Esophagus mucosa (tissue), 1 donor: ENCODE measurements at regions not wholly inside any gene's neighbourhood (a gene's known extent, or its start where the extent isn't known, plus 50 kb on each side); places are given as distances from the start of the nearest gene placed in this dataset.
"Not testable (repeated sequence)": the region's sequence is repeated elsewhere in the genome, so short reads cannot be mapped to it uniquely, and the experiment has no call there.

ENCODE experiments used
- ATAC-seq: fragments of 200-7000 bp; cut with Tn5 transposase; one replicate; pipeline ENCODE4 v1.9.1; 2020
- donor health status: DM: yes; HTN: yes; CAD: no.

GRCh38 chr2:53490659-53491058 lies 276.9 kb upstream of the CHAC2 start:
- ATAC-seq = peak; percentile 68

GRCh38 chr2:53486185-53486899 lies 281.3 kb upstream of the CHAC2 start:
- ATAC-seq = not testable (repeated sequence)

GRCh38 chr2:53485021-53485728 lies 282.4 kb upstream of the CHAC2 start:
- ATAC-seq = no peak

DNA sequence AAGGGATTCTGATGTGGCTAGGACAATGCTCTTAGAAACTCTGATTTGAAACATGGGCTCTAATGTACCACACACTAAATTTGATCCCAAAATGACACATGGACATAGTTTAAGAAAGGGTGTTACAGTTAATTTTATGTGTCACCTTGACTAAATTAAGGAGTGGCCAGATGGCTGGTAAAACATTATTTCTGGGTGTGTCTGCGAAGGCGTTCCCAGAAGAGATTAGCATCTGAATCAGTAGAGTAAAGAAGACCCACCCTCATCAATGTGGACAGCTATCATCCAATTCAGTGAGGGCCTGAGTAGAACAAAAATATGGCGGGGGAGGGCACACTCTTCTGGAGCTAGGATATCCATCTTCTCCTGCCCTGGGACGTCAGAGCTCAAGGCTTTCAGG lies 283.1 kb upstream of the CHAC2 start:
- peak; percentile 65 for ATAC-seq

- peak; percentile 79 for ATAC-seq
Observed at GRCh38 chr2:53477517-53477916, 290.1 kb upstream of the CHAC2 start.

GRCh38 chr2:53476834-53477233 lies 290.8 kb upstream of the CHAC2 start:
- ATAC-seq = peak; percentile 88

DNA sequence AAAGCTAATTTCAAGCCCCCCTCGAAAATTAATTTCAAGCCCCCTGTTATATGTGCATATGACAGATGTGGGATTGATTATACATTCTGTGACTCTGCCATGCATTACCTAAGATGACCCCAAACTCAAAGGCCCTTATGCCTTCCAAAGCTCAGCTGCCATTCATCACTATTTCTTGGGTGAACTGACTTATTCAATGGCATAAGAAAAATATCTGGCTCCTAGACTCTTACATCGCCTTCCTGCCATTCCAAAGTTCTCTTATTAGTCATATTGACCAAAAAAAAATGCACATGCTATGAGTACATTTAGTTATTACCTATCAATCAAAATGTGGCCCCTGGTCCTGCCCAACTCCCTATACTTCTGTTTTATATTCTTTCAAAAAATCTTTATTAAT lies 291.8 kb upstream of the CHAC2 start:
- no peak for ATAC-seq

- ATAC-seq = peak; percentile 34
Observed at GRCh38 chr2:53475321-53475720, 292.3 kb upstream of the CHAC2 start.

- no peak for ATAC-seq
Observed at GRCh38 chr2:53474914-53475313, 292.7 kb upstream of the CHAC2 start.

- no peak for ATAC-seq
Observed at GRCh38 chr2:53473775-53474311, 293.8 kb upstream of the CHAC2 start.

DNA sequence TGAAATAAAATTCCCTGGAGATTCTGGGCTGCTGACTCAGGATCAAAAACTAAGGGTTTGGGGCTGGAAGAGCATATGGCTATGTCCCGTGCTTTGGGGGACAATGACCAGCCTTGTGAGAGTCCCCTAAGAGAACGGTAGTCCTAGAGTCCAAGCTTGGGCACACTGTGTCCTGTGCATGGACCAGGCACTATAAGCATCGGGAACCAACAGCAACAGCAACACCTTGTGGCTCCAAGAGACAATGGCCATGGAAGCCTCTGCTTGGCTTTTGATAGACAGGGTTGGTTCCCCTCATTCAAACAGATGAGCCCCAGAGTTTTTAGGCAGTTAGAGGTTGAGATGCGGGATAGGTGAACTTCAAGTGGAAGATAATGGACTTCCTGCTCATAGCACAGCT lies 294.4 kb upstream of the CHAC2 start:
- ATAC-seq = no peak

DNA sequence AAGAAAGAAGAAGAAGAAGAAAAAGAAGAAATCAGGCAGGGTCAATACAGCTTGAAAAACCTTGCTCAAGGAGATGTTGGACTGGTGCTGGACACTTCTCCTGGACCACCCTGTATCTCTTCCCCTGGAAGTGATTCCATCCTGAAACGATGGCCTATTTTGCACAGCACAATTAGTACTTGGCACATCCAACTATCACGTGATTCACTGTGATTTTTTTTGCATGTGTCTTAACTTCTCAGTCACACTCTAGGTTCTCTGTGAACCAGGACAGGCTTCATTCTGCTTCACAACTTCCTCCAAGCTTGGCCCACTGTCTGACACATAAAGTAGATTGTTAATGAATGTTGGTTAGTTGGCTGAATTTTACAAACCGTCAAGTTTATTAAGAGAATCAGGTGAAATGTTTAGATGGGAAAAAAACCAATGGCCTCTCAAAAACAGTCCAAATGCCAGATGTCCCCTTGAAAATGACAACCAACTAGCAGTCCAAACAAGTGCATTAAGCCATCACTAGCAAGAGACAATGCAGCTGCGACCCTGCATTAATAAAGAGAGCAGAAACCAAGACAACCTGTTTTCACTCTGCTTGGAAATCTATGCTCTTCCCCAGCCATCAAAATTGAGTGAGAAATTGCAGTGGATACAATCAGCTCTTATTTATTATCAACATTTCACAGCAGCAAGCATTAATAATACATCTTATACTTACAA lies 300.0 kb upstream of the CHAC2 start:
- ATAC-seq = no peak

GRCh38 chr2:53463806-53464726 lies 303.5 kb upstream of the CHAC2 start:
- ATAC-seq = no peak

- ATAC-seq = no peak
Observed at GRCh38 chr2:53460937-53461336, 306.7 kb upstream of the CHAC2 start.

DNA sequence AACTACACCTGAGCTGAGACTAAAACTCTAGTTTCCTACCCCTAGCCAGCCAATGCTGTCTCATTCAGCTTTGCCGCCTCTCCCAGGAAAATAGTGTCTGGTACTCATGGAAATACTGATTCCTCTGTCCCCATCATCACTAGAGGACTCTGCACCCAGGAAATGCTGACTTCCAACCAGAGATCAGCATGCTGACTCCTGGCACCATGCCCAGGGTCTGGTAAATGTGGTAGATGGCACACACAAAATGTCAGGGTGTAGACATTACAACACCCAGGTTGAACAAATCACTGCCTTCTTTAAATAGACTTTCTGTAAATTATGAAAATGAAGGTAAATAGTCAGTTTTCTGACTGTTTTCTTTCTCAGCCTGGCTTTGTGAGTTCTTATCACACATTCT lies 307.3 kb upstream of the CHAC2 start:
- no peak for ATAC-seq

GRCh38 chr2:53455094-53455493 lies 312.5 kb upstream of the CHAC2 start:
- ATAC-seq = peak; percentile 33

- no peak for ATAC-seq
Observed at GRCh38 chr2:53452957-53453748, 314.5 kb upstream of the CHAC2 start.

GRCh38 chr2:53452400-53452799 lies 315.2 kb upstream of the CHAC2 start:
- no peak for ATAC-seq

DNA sequence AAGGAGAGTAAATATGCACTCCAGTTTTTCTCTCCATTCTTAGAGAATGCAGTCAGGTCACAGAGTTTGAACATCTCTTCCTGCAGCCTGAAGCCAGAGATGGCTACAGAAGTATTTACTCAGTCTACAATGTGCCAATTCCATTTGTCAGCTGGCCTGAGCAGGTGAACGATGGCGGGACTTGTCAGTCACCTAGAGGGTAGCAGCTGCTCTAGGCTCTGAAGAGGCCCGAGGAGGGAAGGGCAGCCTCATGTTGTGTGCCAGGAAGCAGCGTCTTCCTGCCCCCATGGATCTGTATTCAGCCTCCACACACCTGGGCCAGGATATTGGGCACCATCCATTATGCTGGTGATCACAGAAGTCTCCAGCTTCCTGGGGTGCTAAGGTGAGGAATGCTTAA lies 316.7 kb upstream of the CHAC2 start:
- no peak for ATAC-seq

- no peak for ATAC-seq
Observed at GRCh38 chr2:53448591-53448990, 319.0 kb upstream of the CHAC2 start.

DNA sequence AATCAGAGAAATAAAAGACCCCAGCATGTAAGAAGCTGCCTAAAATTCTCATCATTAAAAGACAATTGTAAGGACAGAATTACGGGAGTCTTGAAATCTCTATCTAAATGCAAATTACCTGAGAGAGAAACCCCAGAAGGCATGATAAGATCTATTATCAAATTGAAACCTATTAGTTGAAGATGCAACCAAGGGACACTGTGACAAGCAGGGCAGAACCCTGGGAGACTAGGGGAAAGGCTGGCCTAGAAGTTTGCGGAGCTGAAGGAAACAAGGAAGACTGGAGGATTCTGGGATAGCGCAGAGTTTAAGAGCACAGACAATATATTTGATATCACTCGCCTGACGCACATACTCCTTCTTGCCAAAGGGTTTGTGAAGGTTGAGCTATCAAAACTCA lies 319.5 kb upstream of the CHAC2 start:
- no peak for ATAC-seq
